Neural crest cell (in vitro differentiated cells): ENCODE measurements at regions not wholly inside any gene's neighbourhood (a gene's known extent, or its start where the extent isn't known, plus 50 kb on each side); places are given as distances from the start of the nearest gene placed in this dataset.

Source experiments
- DNase-seq: peaks from one replicate; pipeline ENCODE4 v3.0.0; 2021; ENCODE audit warnings: low read depth, mixed read lengths, low spot score
- H3K27ac Mint-ChIP-seq: one replicate; pipeline ENCODE4 v1.8.0; 2021; ENCODE audit warnings: mild to moderate bottlenecking, mixed read lengths; ENCODE audit not compliant: unreplicated experiment
- H3K27me3 Mint-ChIP-seq: 2 replicates; pipeline ENCODE4 v1.8.0; 2021; ENCODE audit warnings: low read depth, mild to moderate bottlenecking, mixed read lengths
- H3K36me3 Mint-ChIP-seq: 2 replicates; pipeline ENCODE4 v1.8.0; 2021; ENCODE audit warnings: low read depth, mild to moderate bottlenecking, mixed read lengths
- H3K4me1 Mint-ChIP-seq: 2 replicates; pipeline ENCODE4 v1.8.0; 2021; ENCODE audit warnings: mixed read lengths
- H3K4me3 Mint-ChIP-seq: one replicate; pipeline ENCODE4 v1.8.0; 2021; ENCODE audit warnings: mild to moderate bottlenecking, mixed read lengths
- H3K9me3 Mint-ChIP-seq: 2 replicates; pipeline ENCODE4 v1.8.0; 2021; ENCODE audit warnings: mixed read lengths
- TF ChIP-seq, protein P1 (sequence below): fragments of 200-600 bp; sonication (generic); conservative IDR thresholded peaks from 2 replicates; pipeline ENCODE4 v1.5.0; 2021; ENCODE audit warnings: antibody characterized with exemption, mild to moderate bottlenecking

GRCh38 chrX:79604364-79604763, 237.2 kb upstream of the ITM2A start:
- DNase-seq = no peak
- TF ChIP-seq, protein P1, sequence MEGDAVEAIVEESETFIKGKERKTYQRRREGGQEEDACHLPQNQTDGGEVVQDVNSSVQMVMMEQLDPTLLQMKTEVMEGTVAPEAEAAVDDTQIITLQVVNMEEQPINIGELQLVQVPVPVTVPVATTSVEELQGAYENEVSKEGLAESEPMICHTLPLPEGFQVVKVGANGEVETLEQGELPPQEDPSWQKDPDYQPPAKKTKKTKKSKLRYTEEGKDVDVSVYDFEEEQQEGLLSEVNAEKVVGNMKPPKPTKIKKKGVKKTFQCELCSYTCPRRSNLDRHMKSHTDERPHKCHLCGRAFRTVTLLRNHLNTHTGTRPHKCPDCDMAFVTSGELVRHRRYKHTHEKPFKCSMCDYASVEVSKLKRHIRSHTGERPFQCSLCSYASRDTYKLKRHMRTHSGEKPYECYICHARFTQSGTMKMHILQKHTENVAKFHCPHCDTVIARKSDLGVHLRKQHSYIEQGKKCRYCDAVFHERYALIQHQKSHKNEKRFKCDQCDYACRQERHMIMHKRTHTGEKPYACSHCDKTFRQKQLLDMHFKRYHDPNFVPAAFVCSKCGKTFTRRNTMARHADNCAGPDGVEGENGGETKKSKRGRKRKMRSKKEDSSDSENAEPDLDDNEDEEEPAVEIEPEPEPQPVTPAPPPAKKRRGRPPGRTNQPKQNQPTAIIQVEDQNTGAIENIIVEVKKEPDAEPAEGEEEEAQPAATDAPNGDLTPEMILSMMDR = no peak
- Mint-ChIP-seq H3K36me3 (no peaks in the 10 kb centered on the region), H3K27ac (no peak overlapping the region), H3K27me3 (no peaks in the 10 kb centered on the region), H3K4me1 (no peaks in the 10 kb centered on the region), H3K4me3 (no peak overlapping the region), H3K9me3 (no peaks in the 10 kb centered on the region)

- DNase-seq = no peak
- H3K27me3 Mint-ChIP-seq = no peaks in the 10 kb centered on the region
- no peak overlapping the region for H3K4me3 Mint-ChIP-seq
- TF ChIP-seq, protein P1 = no peak
- H3K27ac Mint-ChIP-seq = no peak overlapping the region
- H3K9me3 Mint-ChIP-seq = no peaks in the 10 kb centered on the region
- H3K4me1 Mint-ChIP-seq = no peaks in the 10 kb centered on the region
- H3K36me3 Mint-ChIP-seq = no peaks in the 10 kb centered on the region
Measured at GRCh38 chrX:79601341-79602131, 234.4 kb upstream of the ITM2A start.

GRCh38 chrX:79592259-79592658, 225.1 kb upstream of the ITM2A start:
- Mint-ChIP-seq H3K4me1 (no peaks in the 10 kb centered on the region), H3K27ac (no peak overlapping the region), H3K9me3 (peaks cover 5% of the 10 kb centered on the region), H3K36me3 (no peaks in the 10 kb centered on the region), H3K27me3 (no peaks in the 10 kb centered on the region), H3K4me3 (no peak overlapping the region)
- TF ChIP-seq, protein P1 = peak; percentile 28
- DNase-seq = no peak

GRCh38 chrX:79588233-79588632, 221.1 kb upstream of the ITM2A start:
- Mint-ChIP-seq H3K27ac (no peak overlapping the region), H3K27me3 (no peaks in the 10 kb centered on the region), H3K4me3 (no peak overlapping the region), H3K4me1 (no peaks in the 10 kb centered on the region), H3K9me3 (peaks cover 7% of the 10 kb centered on the region), H3K36me3 (peaks cover 6% of the 10 kb centered on the region)
- no peak for DNase-seq
- TF ChIP-seq, protein P1 = no peak

- Mint-ChIP-seq H3K4me3 (no peak overlapping the region), H3K27me3 (no peaks in the 10 kb centered on the region), H3K27ac (no peak overlapping the region), H3K4me1 (no peaks in the 10 kb centered on the region), H3K36me3 (no peaks in the 10 kb centered on the region), H3K9me3 (peaks cover 5% of the 10 kb centered on the region)
- DNase-seq = no peak
- TF ChIP-seq, protein P1 = no peak
Measured at GRCh38 chrX:79573760-79574159, 206.6 kb upstream of the ITM2A start.
